Mesenchymal stem cell (in vitro differentiated cells and primary cell): ENCODE measurements at regions not wholly inside any gene's neighbourhood (a gene's known extent, or its start where the extent isn't known, plus 50 kb on each side); places are given as distances from the start of the nearest gene placed in this dataset.

Experiments
- DNase-seq: peaks from one replicate; pipeline ENCODE4 v3.0.0-alpha.2; 2013
- H2AFZ ChIP-seq: one replicate; pipeline ENCODE4 v1.6.1; 2013; ENCODE audit warnings: low read depth, mild to moderate bottlenecking, control low read depth, inconsistent platforms, low read length, moderate library complexity
- H2AK5ac ChIP-seq: 2 replicates; pipeline ENCODE4 v1.6.1; 2013; ENCODE audit warnings: low read length, moderate library complexity, mild to moderate bottlenecking, inconsistent platforms; ENCODE audit not compliant: severe bottlenecking
- H2BK120ac ChIP-seq: one replicate; pipeline ENCODE4 v1.6.1; 2013; ENCODE audit warnings: low read depth, mild to moderate bottlenecking, inconsistent platforms, low read length, moderate library complexity
- H2BK12ac ChIP-seq, 2 experiments: one replicate each; pipeline ENCODE4 v1.6.1; 2013; ENCODE audit warnings: inconsistent platforms in 2 of 2, low read length in 2 of 2, mild to moderate bottlenecking in 2 of 2, moderate library complexity in 2 of 2, control low read depth in 1 of 2
- H2BK15ac ChIP-seq: one replicate; pipeline ENCODE4 v1.6.1; 2013; ENCODE audit warnings: mild to moderate bottlenecking, low read depth, inconsistent platforms; ENCODE audit not compliant: poor library complexity, severe bottlenecking
- H2BK5ac ChIP-seq: 2 replicates; pipeline ENCODE4 v1.6.1; 2013; ENCODE audit warnings: low read depth, mild to moderate bottlenecking, low read length, control low read depth, inconsistent platforms; ENCODE audit not compliant: poor library complexity, severe bottlenecking
- H3K14ac ChIP-seq, 2 experiments: one replicate each; pipeline ENCODE4 v1.6.1; 2013; ENCODE audit warnings: inconsistent platforms in 2 of 2, low read length in 2 of 2, control low read depth in 1 of 2, mild to moderate bottlenecking in 1 of 2, moderate library complexity in 1 of 2
- H3K18ac ChIP-seq, 2 experiments: one replicate each; pipeline ENCODE4 v1.6.1; 2013; ENCODE audit warnings: inconsistent platforms in 2 of 2, low read length in 2 of 2, control low read depth in 1 of 2, low read depth in 1 of 2, mild to moderate bottlenecking in 1 of 2
- H3K23ac ChIP-seq, 2 experiments: one replicate each; pipeline ENCODE4 v1.6.1; 2013; ENCODE audit warnings: inconsistent platforms in 2 of 2, low read length in 2 of 2, mild to moderate bottlenecking in 2 of 2, moderate library complexity in 2 of 2, control low read depth in 1 of 2
- H3K27ac ChIP-seq: 2 replicates; pipeline ENCODE4 v1.5.1; 2013; ENCODE audit warnings: mild to moderate bottlenecking, moderate library complexity, low read length, control low read depth, inconsistent platforms; ENCODE audit not compliant: poor library complexity, severe bottlenecking
- H3K27me3 ChIP-seq, 2 experiments: 2 replicates each; pipeline versions ENCODE4 v1.6.1 to v1.7.0; 2013; ENCODE audit warnings: low read length in 2 of 2, mild to moderate bottlenecking in 2 of 2, moderate library complexity in 2 of 2, control low read depth in 1 of 2, inconsistent platforms in 1 of 2; ENCODE audit not compliant: control insufficient read depth in 1 of 2, insufficient read depth in 1 of 2
- H3K36me3 ChIP-seq, 2 experiments: 2 replicates each; pipeline versions ENCODE4 v1.6.1 to v1.7.0; 2013; ENCODE audit warnings: low read length in 2 of 2, control low read depth in 1 of 2, inconsistent platforms in 1 of 2, low read depth in 1 of 2, mild to moderate bottlenecking in 1 of 2; ENCODE audit not compliant: insufficient read depth in 2 of 2, control insufficient read depth in 1 of 2
- H3K4ac ChIP-seq, 2 experiments: one replicate each; pipeline ENCODE4 v1.6.1; 2013; ENCODE audit warnings: inconsistent platforms in 2 of 2, low read length in 2 of 2, mild to moderate bottlenecking in 2 of 2, moderate library complexity in 2 of 2, control low read depth in 1 of 2, low read depth in 1 of 2
- H3K4me1 ChIP-seq: 2 replicates; pipeline ENCODE4 v1.6.1; 2013; ENCODE audit warnings: low read depth, low read length, control low read depth; ENCODE audit not compliant: control insufficient read depth, insufficient read depth
- H3K4me2 ChIP-seq: 2 replicates; pipeline ENCODE4 v1.6.1; 2013; ENCODE audit warnings: low read length, mild to moderate bottlenecking, inconsistent platforms; ENCODE audit not compliant: poor library complexity, severe bottlenecking
- H3K4me3 ChIP-seq, 2 experiments: 2 replicates each; pipeline versions ENCODE4 v1.5.1 to v1.7.0; 2013; ENCODE audit warnings: low read length in 2 of 2, mild to moderate bottlenecking in 2 of 2, control low read depth in 1 of 2, low read depth in 1 of 2; ENCODE audit not compliant: insufficient read depth in 1 of 2
- H3K79me1 ChIP-seq: replicated peaks from 2 replicates; pipeline ENCODE4 v1.6.1; 2013; ENCODE audit warnings: mild to moderate bottlenecking, control low read depth, low read length, inconsistent platforms; ENCODE audit not compliant: poor library complexity, severe bottlenecking
- H3K9ac ChIP-seq: 2 replicates; pipeline ENCODE4 v1.7.0; 2013; ENCODE audit warnings: mild to moderate bottlenecking, low read length, moderate library complexity
- H3K9me3 ChIP-seq: 2 replicates; pipeline ENCODE4 v1.7.0; 2013; ENCODE audit warnings: mild to moderate bottlenecking, low read length; ENCODE audit not compliant: control insufficient read depth
- H4K8ac ChIP-seq: one replicate; pipeline ENCODE4 v1.6.1; 2013; ENCODE audit warnings: inconsistent platforms, mild to moderate bottlenecking, low read length, moderate library complexity
- H4K91ac ChIP-seq: one replicate; pipeline ENCODE4 v1.6.1; 2013; ENCODE audit warnings: mild to moderate bottlenecking, low read length, inconsistent platforms
- WGBS: methylation state at CpG from one replicate; pipeline ENCODE4 v1.1.7; 2013; ENCODE audit warnings: mixed read lengths; 5-methylcytosine and 5-hydroxymethylcytosine counted together

GRCh38 chr4:151842430-151843079 lies 81.7 kb upstream of the GATB start:
- Histone ChIP-seq H4K8ac (no peak overlapping the region), H2BK15ac (no peak overlapping the region), H3K36me3 (no peaks in the 10 kb centered on the region), H2AK5ac (no peak overlapping the region), H3K18ac (no peak overlapping the region), H2BK5ac (no peak overlapping the region), H2BK12ac (no peak overlapping the region), H3K27me3 (peaks cover 6 to 12% of the 10 kb centered on the region in 2 experiments), H3K4me2 (no peak overlapping the region), H3K9ac (no peak overlapping the region), H4K91ac (no peak overlapping the region), H3K4me3 (no peak overlapping the region), H3K4ac (no peak overlapping the region), H3K79me1 (no peaks in the 10 kb centered on the region), H3K9me3 (peaks cover 3% of the 10 kb centered on the region), H2BK120ac (no peak overlapping the region), H3K4me1 (peaks cover 2% of the 10 kb centered on the region), H3K23ac (no peak overlapping the region), H3K27ac (no peak overlapping the region), H2AFZ (no peak overlapping the region), H3K14ac (no peak overlapping the region)
- no peak for DNase-seq
- WGBS = 85% methylated on average over 3 of the region's 4 CpGs

- H3K14ac ChIP-seq = no peak overlapping the region
- no peak overlapping the region for H2AK5ac ChIP-seq
- H3K9ac ChIP-seq = no peak overlapping the region
- no peak overlapping the region for H2BK5ac ChIP-seq
- H2BK15ac ChIP-seq = no peak overlapping the region
- H4K8ac ChIP-seq = no peak overlapping the region
- no peak overlapping the region for H4K91ac ChIP-seq
- no peak overlapping the region for H2AFZ ChIP-seq
- H3K27me3 ChIP-seq = peaks cover 6 to 8% of the 10 kb centered on the region in 2 experiments
- no peaks in the 10 kb centered on the region for H3K79me1 ChIP-seq
- H3K4me3 ChIP-seq = no peak overlapping the region
- H3K9me3 ChIP-seq = peaks cover 3% of the 10 kb centered on the region
- H3K36me3 ChIP-seq = no peaks in the 10 kb centered on the region
- 75% methylated on average over 9 of the region's 10 CpGs for WGBS
- no peak overlapping the region for H3K4ac ChIP-seq
- H2BK120ac ChIP-seq = no peak overlapping the region
- H3K27ac ChIP-seq = no peak overlapping the region
- H3K18ac ChIP-seq = no peak overlapping the region
- peaks cover 2% of the 10 kb centered on the region for H3K4me1 ChIP-seq
- DNase-seq = no peak
- no peak overlapping the region for H3K23ac ChIP-seq
- no peak overlapping the region for H2BK12ac ChIP-seq
- no peak overlapping the region for H3K4me2 ChIP-seq
These were observed 80.3 kb upstream of the GATB start for GRCh38 chr4:151841107-151841506.

DNA sequence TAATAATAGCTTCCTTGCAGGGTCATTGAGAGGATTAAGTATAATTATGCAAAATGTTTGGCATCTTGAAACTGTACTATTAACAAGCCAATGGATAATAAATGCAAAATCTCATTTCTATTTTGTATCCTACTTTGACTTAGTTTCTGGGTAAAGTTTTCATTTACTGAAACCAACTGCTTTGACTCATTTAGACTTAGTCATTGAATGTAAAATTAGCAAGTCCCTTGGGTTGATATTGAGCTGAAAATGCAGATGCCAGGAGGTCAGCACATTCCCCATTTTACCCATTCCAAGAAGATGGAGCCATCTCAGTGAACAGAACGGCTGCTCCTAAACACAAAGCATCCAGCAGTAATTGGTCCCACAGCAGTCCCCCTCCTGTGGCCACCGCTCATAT lies 74.7 kb upstream of the GATB start:
- H2BK12ac ChIP-seq = no peak overlapping the region
- no peak overlapping the region for H2AFZ ChIP-seq
- H3K4me2 ChIP-seq = no peak overlapping the region
- H3K4me3 ChIP-seq = no peak overlapping the region
- H3K4me1 ChIP-seq = no peaks in the 10 kb centered on the region
- no peak overlapping the region for H2BK120ac ChIP-seq
- no peak overlapping the region for H4K91ac ChIP-seq
- H3K27ac ChIP-seq = no peak overlapping the region
- no peak for DNase-seq
- no peaks in the 10 kb centered on the region for H3K79me1 ChIP-seq
- WGBS = 100% methylated on average over 1 of the region's 2 CpGs
- no peaks in the 10 kb centered on the region for H3K27me3 ChIP-seq
- H3K9ac ChIP-seq = no peak overlapping the region
- H3K14ac ChIP-seq = no peak overlapping the region
- no peak overlapping the region for H4K8ac ChIP-seq
- no peak overlapping the region for H3K18ac ChIP-seq
- H3K4ac ChIP-seq = no peak overlapping the region
- no peak overlapping the region for H2BK5ac ChIP-seq
- H3K9me3 ChIP-seq = no peaks in the 10 kb centered on the region
- no peak overlapping the region for H2BK15ac ChIP-seq
- H3K36me3 ChIP-seq = no peaks in the 10 kb centered on the region
- H3K23ac ChIP-seq = no peak overlapping the region
- no peak overlapping the region for H2AK5ac ChIP-seq

DNA sequence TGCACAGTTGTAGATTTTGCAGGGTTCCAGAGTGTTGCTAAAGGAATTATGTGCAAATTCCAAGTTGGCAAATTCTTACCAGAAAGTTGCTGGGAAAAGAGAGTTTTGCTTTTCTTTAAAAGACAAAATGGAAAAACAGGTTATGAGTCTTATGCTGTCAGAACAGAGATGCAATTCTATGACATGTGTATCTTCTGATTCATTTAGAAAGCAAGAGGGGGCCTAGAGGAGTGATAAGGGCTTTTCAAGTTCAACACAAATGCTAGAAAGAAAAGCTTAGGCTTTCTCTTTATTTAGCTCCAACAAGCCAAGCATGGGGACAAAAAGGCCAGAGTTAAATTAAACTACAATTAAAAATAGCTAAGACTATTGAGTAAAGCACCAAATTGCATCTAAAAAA lies 72.4 kb upstream of the GATB start:
- H3K4me3 ChIP-seq = no peak overlapping the region
- no peak overlapping the region for H4K8ac ChIP-seq
- no peaks in the 10 kb centered on the region for H3K36me3 ChIP-seq
- no peaks in the 10 kb centered on the region for H3K4me1 ChIP-seq
- H2BK15ac ChIP-seq = no peak overlapping the region
- no peaks in the 10 kb centered on the region for H3K79me1 ChIP-seq
- no peak overlapping the region for H3K4me2 ChIP-seq
- H3K4ac ChIP-seq = no peak overlapping the region
- H3K18ac ChIP-seq = no peak overlapping the region
- no peak overlapping the region for H3K14ac ChIP-seq
- no peak overlapping the region for H2AK5ac ChIP-seq
- no peak overlapping the region for H2BK5ac ChIP-seq
- no peak overlapping the region for H3K23ac ChIP-seq
- H3K9me3 ChIP-seq = no peaks in the 10 kb centered on the region
- H2AFZ ChIP-seq = no peak overlapping the region
- no peak for DNase-seq
- no peak overlapping the region for H3K9ac ChIP-seq
- peaks cover 4 to 5% of the 10 kb centered on the region in 2 experiments for H3K27me3 ChIP-seq
- no peak overlapping the region for H4K91ac ChIP-seq
- H2BK12ac ChIP-seq = no peak overlapping the region
- no peak overlapping the region for H3K27ac ChIP-seq
- no peak overlapping the region for H2BK120ac ChIP-seq
